Endothelial cell of umbilical vein (primary cell): ENCODE measurements at regions not wholly inside any gene's neighbourhood (a gene's known extent, or its start where the extent isn't known, plus 50 kb on each side); places are given as distances from the start of the nearest gene placed in this dataset.

ENCODE experiments used
- BruUV-seq: library from RNA; stranded (reverse); fragments of 400-500 nt; replicated peaks from 2 replicates; lab custom pipeline; 2021; lab: Mats Ljungman, UMichigan
- CTCF ChIA-PET: fragments of 300-600, 350-600 bp; sonication (Branson Sonifier 250); formaldehyde crosslinking; loops from one replicate; lab custom pipeline; 2021; ENCODE audit warnings: antibody characterized with exemption, inconsistent platforms; lab: Charles Lee
- POLR2A ChIA-PET: fragments of 300-600, 350-600 bp; sonication (Branson Sonifier 250); formaldehyde crosslinking; loops from one replicate; lab custom pipeline; 2021; ENCODE audit warnings: antibody characterized with exemption, inconsistent platforms; lab: Charles Lee
- DNase-seq: peaks from one replicate; pipeline ENCODE4 v3.0.0-alpha.2; 2011; ENCODE audit warnings: low read depth, low spot score
- FAIRE-seq: peaks from 2 replicates; lab custom pipeline; 2011; peaks lifted over from hg19 to GRCh38; lab: Jason Lieb, UNC
- H2AFZ ChIP-seq: 2 replicates; pipeline ENCODE4 v1.6.0; 2012; ENCODE audit warnings: low read depth, low read length, control low read depth, inconsistent platforms
- H3K27ac ChIP-seq: 2 replicates; pipeline ENCODE4 v1.5.1; 2011; ENCODE audit warnings: low read depth, mild to moderate bottlenecking, control low read depth, low read length, moderate library complexity; ENCODE audit not compliant: insufficient read depth
- H3K27me3 ChIP-seq, 2 experiments: 2 replicates each; pipeline versions ENCODE4 v1.6.0 to v1.6.1; 2011; ENCODE audit warnings: low read length in 2 of 2, mixed read lengths in 1 of 2; ENCODE audit not compliant: control insufficient read depth in 2 of 2, insufficient read depth in 2 of 2
- H3K36me3 ChIP-seq, 2 experiments: 2 replicates in 1 of 2; 3 replicates in 1 of 2; pipeline ENCODE4 v1.5.1; 2011; ENCODE audit warnings: low read length in 2 of 2, mild to moderate bottlenecking in 1 of 2, moderate library complexity in 1 of 2; ENCODE audit not compliant: control insufficient read depth in 2 of 2, insufficient read depth in 2 of 2; ENCODE audit errors: extremely low read depth in 1 of 2
- H3K4me1 ChIP-seq: 3 replicates; pipeline ENCODE4 v1.5.1; 2011; ENCODE audit warnings: mild to moderate bottlenecking, low read length; ENCODE audit not compliant: control insufficient read depth, insufficient read depth; ENCODE audit errors: extremely low read depth
- H3K4me2 ChIP-seq: 2 replicates; pipeline ENCODE4 v1.6.1; 2011; ENCODE audit warnings: low read length, control low read depth, mixed read lengths; ENCODE audit not compliant: insufficient read depth
- H3K4me3 ChIP-seq, 3 experiments: fragments of 200-600 bp in 1 of 3; sonication (generic), shearing (Covaris generic) in 1 of 3; replicated peaks in 1 of 3; 2 replicates each; pipeline ENCODE4 v1.5.1; 2011 to 2016; ENCODE audit warnings: control low read depth in 3 of 3, low read length in 3 of 3, mild to moderate bottlenecking in 2 of 3, inconsistent platforms in 1 of 3, low read depth in 1 of 3, moderate library complexity in 1 of 3; ENCODE audit not compliant: insufficient read depth in 1 of 3
- H3K79me2 ChIP-seq: 2 replicates; pipeline ENCODE4 v1.6.0; 2012; ENCODE audit warnings: low read length, inconsistent platforms; ENCODE audit not compliant: control insufficient read depth, insufficient read depth
- H3K9ac ChIP-seq: replicated peaks from 2 replicates; pipeline ENCODE3; 2011; ENCODE audit warnings: low read length, control low read depth; ENCODE audit not compliant: insufficient read depth; ENCODE audit errors: extremely low read depth
- H3K9me1 ChIP-seq: replicated peaks from 3 replicates; pipeline ENCODE4 v1.6.0; 2011; ENCODE audit warnings: mild to moderate bottlenecking, low read length; ENCODE audit not compliant: control insufficient read depth, insufficient read depth; ENCODE audit errors: extremely low read depth
- H3K9me3 ChIP-seq: replicated peaks from 2 replicates; pipeline ENCODE4 v1.5.1; 2012; ENCODE audit warnings: low read length, inconsistent platforms; ENCODE audit not compliant: control insufficient read depth, insufficient read depth
- H4K20me1 ChIP-seq: replicated peaks from 2 replicates; pipeline ENCODE3; 2011; ENCODE audit warnings: mild to moderate bottlenecking, low read length; ENCODE audit not compliant: control insufficient read depth, insufficient read depth; ENCODE audit errors: extremely low read depth
- EZH2 ChIP-seq: IDR thresholded peaks from 2 replicates; pipeline ENCODE4 v1.6.1; 2012; ENCODE audit warnings: borderline replicate concordance, low read depth, mild to moderate bottlenecking, moderate library complexity, low read length, inconsistent platforms; ENCODE audit not compliant: severe bottlenecking
- FOS ChIP-seq: IDR thresholded peaks from 2 replicates; pipeline ENCODE4 v1.6.1; 2011; ENCODE audit warnings: mild to moderate bottlenecking, low read length, moderate library complexity, borderline replicate concordance; ENCODE audit not compliant: insufficient read depth
- GATA2 ChIP-seq: IDR thresholded peaks from 2 replicates; pipeline ENCODE4 v1.7.0; 2011; ENCODE audit warnings: low read depth, mild to moderate bottlenecking, moderate library complexity, mixed read lengths, low read length; ENCODE audit not compliant: insufficient read length, insufficient read depth
- JUN ChIP-seq: IDR thresholded peaks from 2 replicates; pipeline ENCODE4 v1.6.1; 2011; ENCODE audit warnings: borderline replicate concordance, low read depth; ENCODE audit not compliant: insufficient read length, insufficient read depth
- MYC ChIP-seq: IDR thresholded peaks from one replicate; pipeline ENCODE4 v1.6.1; 2011; ENCODE audit warnings: mild to moderate bottlenecking, low read depth, low read length
- POLR2A ChIP-seq: IDR thresholded peaks from 2 replicates; pipeline ENCODE4 v1.6.1; 2012; ENCODE audit warnings: low read depth, mild to moderate bottlenecking, control low read depth, low read length
- POLR2AphosphoS5 ChIP-seq: IDR thresholded peaks from 2 replicates; pipeline ENCODE4 v1.6.1; 2012; ENCODE audit warnings: low read depth, mild to moderate bottlenecking, control low read depth, low read length, moderate library complexity; ENCODE audit not compliant: insufficient read depth
- dilution Hi-C: fragments of 300-500 bp; cut with MboI; formaldehyde crosslinking; loops from one replicate; pipeline ENCODE4 v1.15.0; 2019; ENCODE audit warnings: low sequenced_read_pairs; ENCODE audit not compliant: extremely low pct_ligation_motif_present
- intact Hi-C: fragments of 100-400 bp; cut with micrococcal nuclease; formaldehyde crosslinking; loops from one replicate; pipeline ENCODE4 v1.10.0; 2022
- TF ChIP-seq, protein P1 (sequence below): IDR thresholded peaks from 2 replicates; pipeline ENCODE4 v1.6.1; 2011; ENCODE audit not compliant: insufficient read depth, insufficient read length
- TF ChIP-seq, protein P2 (sequence below), 2 donors: IDR thresholded peaks; 1 replicate in 1 of 2; 2 replicates in 1 of 2; pipeline ENCODE4 v1.5.1; 2011; ENCODE audit warnings: low read length in 2 of 2, mild to moderate bottlenecking in 2 of 2, moderate library complexity in 2 of 2, control low read depth in 1 of 2, inconsistent platforms in 1 of 2, low read depth in 1 of 2; ENCODE audit not compliant: insufficient read depth in 1 of 2; ENCODE audit errors: extremely low read depth in 1 of 2

DNA sequence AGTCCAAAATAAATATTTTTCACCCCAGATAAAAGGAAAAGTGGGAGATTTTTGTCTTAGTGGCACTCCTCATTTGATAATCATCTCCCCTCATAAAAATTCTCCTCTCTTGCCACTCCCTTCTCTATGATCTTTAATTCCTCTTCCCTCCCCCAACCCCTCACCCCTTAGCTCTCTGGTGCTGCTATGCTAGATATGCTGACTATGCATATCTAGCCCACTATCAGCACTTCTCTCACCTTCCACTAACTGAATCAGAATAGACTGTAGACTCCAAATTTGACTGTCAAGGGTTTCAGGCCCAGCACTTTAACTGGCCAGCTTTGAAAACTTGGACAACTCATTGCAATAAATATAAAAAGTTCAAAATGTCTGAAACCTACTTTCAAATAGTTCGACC lies 254.2 kb downstream of the ETNK1 start:
- Histone ChIP-seq H3K4me3 (no peak overlapping the region), H3K4me2 (no peak overlapping the region), H4K20me1 (no peaks in the 10 kb centered on the region), H3K9me1 (no peaks in the 10 kb centered on the region), H3K27me3 (no peaks in the 10 kb centered on the region), H3K79me2 (no peaks in the 10 kb centered on the region), H3K36me3 (no peaks in the 10 kb centered on the region), H3K9me3 (no peaks in the 10 kb centered on the region), H3K4me1 (no peaks in the 10 kb centered on the region), H3K27ac (no peak overlapping the region), H3K9ac (no peak overlapping the region), H2AFZ (no peak overlapping the region)
- FAIRE-seq (no peak), DNase-seq (no peak)
- dilution Hi-C loops (no loop called here), intact Hi-C loops (no loop called here)
- TF ChIP-seq, protein P1, sequence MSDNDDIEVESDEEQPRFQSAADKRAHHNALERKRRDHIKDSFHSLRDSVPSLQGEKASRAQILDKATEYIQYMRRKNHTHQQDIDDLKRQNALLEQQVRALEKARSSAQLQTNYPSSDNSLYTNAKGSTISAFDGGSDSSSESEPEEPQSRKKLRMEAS: no peak
- ChIA-PET CTCF (interaction anchor here (0.7 to 1.3 kb wide), 2 partner anchors 23 to 84 kb away, joined by 3 read pairs; no protein-coding TSS in a partner anchor), POLR2A (no interaction called here)
- BruUV-seq: no TSS peak

DNA sequence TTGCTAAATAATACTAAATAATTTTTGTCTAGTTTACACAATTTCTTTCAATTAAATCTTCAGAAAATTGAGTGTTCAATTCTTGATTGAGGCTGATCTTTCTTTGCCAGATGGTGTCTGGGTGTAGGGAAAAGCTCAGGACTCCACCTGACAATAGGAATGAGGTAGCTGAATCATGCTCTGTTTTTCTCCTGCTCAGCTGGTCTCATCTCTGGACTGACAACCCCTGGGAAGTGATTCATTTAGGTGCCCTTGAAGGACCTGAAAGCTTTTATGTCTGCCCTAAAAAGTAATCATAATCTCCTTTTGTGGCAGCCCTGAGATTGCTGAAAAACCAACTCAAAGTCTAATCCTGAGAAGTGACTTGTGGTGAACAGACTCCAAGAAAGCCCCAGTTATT lies 255.4 kb downstream of the ETNK1 start:
- Histone ChIP-seq H3K9ac (no peak overlapping the region), H3K4me1 (no peaks in the 10 kb centered on the region), H3K27ac (no peak overlapping the region), H3K27me3 (no peaks in the 10 kb centered on the region), H3K4me3 (no peak overlapping the region), H4K20me1 (no peaks in the 10 kb centered on the region), H3K36me3 (no peaks in the 10 kb centered on the region), H3K79me2 (no peaks in the 10 kb centered on the region), H3K9me3 (no peaks in the 10 kb centered on the region), H3K4me2 (no peak overlapping the region), H3K9me1 (no peaks in the 10 kb centered on the region), H2AFZ (no peak overlapping the region)
- intact Hi-C loops: no loop called here
- no TSS peak for BruUV-seq
- dilution Hi-C loops: no loop called here
- DNase-seq: no peak
- POLR2A ChIA-PET: no interaction called here
- CTCF ChIA-PET: interaction anchor here (1.3 kb wide), 1 partner anchor 24 kb away, joined by 3 read pairs; no protein-coding TSS in a partner anchor
- no peak for TF ChIP-seq MYC
- no peak for TF ChIP-seq POLR2A
- TF ChIP-seq EZH2: no peak
- no peak for TF ChIP-seq POLR2AphosphoS5
- TF ChIP-seq FOS: no peak
- no peak for TF ChIP-seq JUN
- TF ChIP-seq, protein P1: no peak
- no peak for TF ChIP-seq GATA2
- TF ChIP-seq, protein P2, sequence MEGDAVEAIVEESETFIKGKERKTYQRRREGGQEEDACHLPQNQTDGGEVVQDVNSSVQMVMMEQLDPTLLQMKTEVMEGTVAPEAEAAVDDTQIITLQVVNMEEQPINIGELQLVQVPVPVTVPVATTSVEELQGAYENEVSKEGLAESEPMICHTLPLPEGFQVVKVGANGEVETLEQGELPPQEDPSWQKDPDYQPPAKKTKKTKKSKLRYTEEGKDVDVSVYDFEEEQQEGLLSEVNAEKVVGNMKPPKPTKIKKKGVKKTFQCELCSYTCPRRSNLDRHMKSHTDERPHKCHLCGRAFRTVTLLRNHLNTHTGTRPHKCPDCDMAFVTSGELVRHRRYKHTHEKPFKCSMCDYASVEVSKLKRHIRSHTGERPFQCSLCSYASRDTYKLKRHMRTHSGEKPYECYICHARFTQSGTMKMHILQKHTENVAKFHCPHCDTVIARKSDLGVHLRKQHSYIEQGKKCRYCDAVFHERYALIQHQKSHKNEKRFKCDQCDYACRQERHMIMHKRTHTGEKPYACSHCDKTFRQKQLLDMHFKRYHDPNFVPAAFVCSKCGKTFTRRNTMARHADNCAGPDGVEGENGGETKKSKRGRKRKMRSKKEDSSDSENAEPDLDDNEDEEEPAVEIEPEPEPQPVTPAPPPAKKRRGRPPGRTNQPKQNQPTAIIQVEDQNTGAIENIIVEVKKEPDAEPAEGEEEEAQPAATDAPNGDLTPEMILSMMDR (IDR thresholded peaks at IDR 0.05; ENCODE audit: extremely low read depth in 1 of 2, insufficient read depth in 1 of 2, low read depth in 1 of 2, low read length in 2 of 2): no peak
- FAIRE-seq: no peak
